ENCODE measurements at regions not wholly inside any gene's neighbourhood (a gene's known extent, or its start where the extent isn't known, plus 50 kb on each side); places are given as distances from the start of the nearest gene placed in this dataset.

- Histone ChIP-seq H3K79me2 (ENCODE audit: insufficient read depth, low read length) (no peaks in the 10 kb centered on the region), H3K4me1 (ENCODE audit: insufficient read depth, low read length) (no peaks in the 10 kb centered on the region), H4K91ac (ENCODE audit: insufficient read length, low read depth, low read length) (no peak overlapping the region), H3K23ac (ENCODE audit: insufficient read length, low read depth, low read length) (no peak overlapping the region), H3K56ac (ENCODE audit: insufficient read length, low read depth, low read length) (no peak overlapping the region), H3K18ac (ENCODE audit: insufficient read length, low read depth, low read length) (no peak overlapping the region), H3K27me3 (ENCODE audit: insufficient read depth, low read length) (no peaks in the 10 kb centered on the region), H3K14ac (ENCODE audit: insufficient read depth, low read length) (no peak overlapping the region), H2AK5ac (ENCODE audit: insufficient read length, low read length) (no peak overlapping the region), H4K20me1 (ENCODE audit: control insufficient read depth, insufficient read depth, insufficient read length) (no peaks in the 10 kb centered on the region), H4K5ac (ENCODE audit: insufficient read length, low read depth, low read length) (no peak overlapping the region), H3K4ac (ENCODE audit: low read depth, low read length) (no peak overlapping the region), H3K9me3 (ENCODE audit: control insufficient read depth, low read depth, low read length) (no peaks in the 10 kb centered on the region), H3T11ph (ENCODE audit: low read length) (no peak overlapping the region), H3K27ac (ENCODE audit: insufficient read length, low read depth, low read length) (no peak overlapping the region), H2BK12ac (ENCODE audit: insufficient read length, low read depth, low read length) (no peak overlapping the region), H2BK120ac (ENCODE audit: low read depth, low read length, poor library complexity, severe bottlenecking) (no peak overlapping the region), H2BK15ac (ENCODE audit: low read depth, low read length) (no peak overlapping the region), H2BK5ac (ENCODE audit: insufficient read length, low read length) (no peak overlapping the region), H3K9ac (ENCODE audit: extremely low read depth, insufficient read length, low read length) (no peak overlapping the region), H2BK20ac (ENCODE audit: low read depth, low read length, poor library complexity, severe bottlenecking) (no peak overlapping the region), H2AFZ (ENCODE audit: low read length) (no peak overlapping the region), H3K23me2 (ENCODE audit: insufficient read length, low read depth, low read length, poor library complexity, severe bottlenecking) (no peaks in the 10 kb centered on the region), H3K4me2 (ENCODE audit: insufficient read depth, insufficient read length, low read length) (no peak overlapping the region), H3K79me1 (ENCODE audit: insufficient read depth, low read depth, low read length, poor library complexity, severe bottlenecking) (no peaks in the 10 kb centered on the region), H4K8ac (replicated peaks; ENCODE audit: insufficient read length, low read depth, low read length) (no peak overlapping the region)
- no peak for TF ChIP-seq CTCF (conservative IDR thresholded peaks at IDR 0.05)
- no CpG with 5 or more reads among the region's 2 CpGs for WGBS (ENCODE audit: extremely low coverage, insufficient read length, low lambda C conversion rate)
- Mint-ChIP-seq H3K36me3 (ENCODE audit: insufficient read depth in 1 of 3, low read depth in 3 of 3) (no peaks in the 10 kb centered on the region; a peak in 1 of 7 replicates), H3K4me1 (no peaks in the 10 kb centered on the region), H3K27ac (no peak overlapping the region), H3K9me3 (peaks cover 0 to 7% of the 10 kb centered on the region in 2 experiments; a peak in 3 of 5 replicates), H3K4me3 (no peak overlapping the region), H3K27me3 (ENCODE audit: low read depth) (no peaks in the 10 kb centered on the region; the same call in 1 of the 2 replicates)
- DNase-seq: no peak
Measured at GRCh38 chr19:28049875-28050274, 1163.1 kb downstream of the UQCRFS1 start.
